GM19452 (cell line): ENCODE measurements at regions not wholly inside any gene's neighbourhood (a gene's known extent, or its start where the extent isn't known, plus 50 kb on each side); places are given as distances from the start of the nearest gene placed in this dataset.
"Not testable (repeated sequence)": the region's sequence is repeated elsewhere in the genome, so short reads cannot be mapped to it uniquely, and the experiment has no call there.

Source experiments
- ATAC-seq: cut with Tn5 transposase; IDR thresholded peaks from one replicate; pipeline ENCODE4 v1.9.1; 2021; ENCODE audit not compliant: unreplicated experiment

DNA sequence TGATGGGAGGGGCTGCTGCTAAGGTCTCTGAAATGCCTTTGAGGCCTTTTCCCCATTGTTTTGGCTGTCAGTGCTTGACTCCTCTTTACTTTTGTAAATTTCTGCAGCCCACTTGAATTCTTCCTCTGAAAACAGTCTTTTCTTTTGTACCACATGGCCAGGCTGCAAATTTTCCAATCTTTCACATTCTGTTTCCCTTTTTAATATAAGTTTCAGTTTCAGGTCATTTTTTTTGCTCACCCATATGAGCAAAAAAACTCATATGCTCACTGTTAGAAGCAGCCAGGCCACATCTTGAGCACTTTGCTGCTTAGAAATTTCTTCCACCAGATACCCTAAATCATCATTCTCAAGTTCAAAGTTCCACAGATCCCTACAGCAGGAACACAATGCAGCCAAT lies 234.6 kb upstream of the ADRA1B start:
- ATAC-seq: no peak

GRCh38 chr5:159682623-159683022 lies 233.7 kb upstream of the ADRA1B start:
- ATAC-seq: no peak

GRCh38 chr5:159687892-159688291 lies 228.4 kb upstream of the ADRA1B start:
- not testable (repeated sequence) for ATAC-seq

GRCh38 chr5:159695741-159696294 lies 220.5 kb upstream of the ADRA1B start:
- no peak for ATAC-seq

- ATAC-seq: no peak
Measured at GRCh38 chr5:159697530-159697929, 218.8 kb upstream of the ADRA1B start.

GRCh38 chr5:159698322-159698721 lies 218.0 kb upstream of the ADRA1B start:
- no peak for ATAC-seq

GRCh38 chr5:159700016-159700415 lies 216.3 kb upstream of the ADRA1B start:
- ATAC-seq: no peak

- no peak for ATAC-seq
Measured at GRCh38 chr5:159702301-159702700, 214.0 kb upstream of the ADRA1B start.

- ATAC-seq: no peak
Measured at GRCh38 chr5:159702826-159703225, 213.5 kb upstream of the ADRA1B start.

DNA sequence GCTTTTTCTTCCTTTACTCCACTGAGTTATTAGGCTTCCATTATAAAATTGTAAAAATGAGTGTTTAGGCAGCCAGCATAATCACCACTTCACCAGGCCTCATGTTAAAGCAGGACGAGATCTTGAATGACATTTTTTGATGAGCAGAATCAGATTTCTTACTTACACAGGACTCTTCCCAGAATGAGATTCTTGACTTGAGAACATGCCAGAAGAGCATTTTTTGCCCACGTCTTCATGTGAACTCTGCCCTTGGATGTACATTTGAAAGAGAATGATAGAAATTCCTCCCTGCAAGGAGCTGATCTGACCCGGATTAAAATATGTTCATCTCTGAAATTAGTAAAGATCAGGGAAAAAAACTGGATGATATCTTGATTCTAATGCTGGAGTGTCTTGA lies 212.1 kb upstream of the ADRA1B start:
- ATAC-seq: no peak

- ATAC-seq: no peak
Measured at GRCh38 chr5:159705948-159706347, 210.3 kb upstream of the ADRA1B start.

GRCh38 chr5:159708090-159708489 lies 208.2 kb upstream of the ADRA1B start:
- ATAC-seq: no peak

DNA sequence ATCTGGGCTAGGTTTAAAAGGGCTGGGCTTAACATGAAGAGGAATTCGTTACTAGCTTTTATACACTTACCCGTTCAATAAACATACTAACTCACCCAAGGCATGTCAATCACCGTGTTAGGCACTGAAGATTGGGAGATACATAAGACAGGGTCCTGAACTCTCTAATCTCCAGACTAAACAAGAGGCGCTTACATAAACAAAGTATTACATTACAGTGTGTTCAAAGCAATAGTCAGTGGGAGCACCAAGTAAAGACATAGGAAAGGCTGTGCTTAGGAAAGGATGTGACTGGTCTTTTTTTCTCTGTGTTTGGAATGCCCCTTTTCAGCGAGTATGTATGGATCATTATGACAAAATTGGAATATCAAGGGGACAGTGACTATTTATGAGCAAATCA lies 203.6 kb upstream of the ADRA1B start:
- no peak for ATAC-seq

DNA sequence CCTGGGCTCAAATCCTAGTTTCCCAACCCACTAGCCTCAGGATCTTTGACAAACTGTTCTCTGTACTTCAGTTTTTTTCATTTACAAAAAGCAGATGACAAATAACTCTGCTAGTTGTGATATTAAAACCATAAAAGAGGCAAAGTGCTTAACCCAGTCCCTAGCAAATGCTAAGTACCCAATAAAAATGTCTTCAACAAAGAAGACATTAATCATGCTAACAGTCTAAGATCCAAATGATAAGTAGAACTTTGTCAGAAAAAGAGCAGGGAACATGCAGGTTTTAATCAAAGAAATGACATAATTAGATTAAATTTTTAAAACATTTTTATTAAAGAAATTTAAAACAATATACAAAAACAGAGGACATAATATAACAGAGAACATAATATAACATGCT lies 203.0 kb upstream of the ADRA1B start:
- no peak for ATAC-seq

GRCh38 chr5:159713773-159714172 lies 202.5 kb upstream of the ADRA1B start:
- ATAC-seq: no peak

DNA sequence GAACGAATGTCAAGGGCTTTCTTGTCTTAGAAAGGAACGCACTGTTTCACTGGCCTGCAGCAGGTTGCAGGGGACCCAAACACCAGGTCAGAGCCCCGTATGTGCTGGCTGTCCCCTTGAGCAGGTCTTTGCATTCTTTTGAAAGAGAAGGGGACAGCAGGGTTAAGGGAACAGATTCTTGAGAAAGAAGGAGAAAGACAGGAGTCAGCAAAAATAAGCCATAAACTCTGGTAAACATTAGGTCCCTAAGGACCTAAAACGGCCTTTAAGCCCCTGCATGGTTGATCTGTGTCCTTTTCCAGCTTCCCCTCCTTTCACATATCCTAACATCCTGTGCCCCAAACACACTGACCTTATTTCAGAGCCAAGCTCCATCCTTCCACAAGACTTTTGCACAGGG lies 190.8 kb upstream of the ADRA1B start:
- no peak for ATAC-seq

DNA sequence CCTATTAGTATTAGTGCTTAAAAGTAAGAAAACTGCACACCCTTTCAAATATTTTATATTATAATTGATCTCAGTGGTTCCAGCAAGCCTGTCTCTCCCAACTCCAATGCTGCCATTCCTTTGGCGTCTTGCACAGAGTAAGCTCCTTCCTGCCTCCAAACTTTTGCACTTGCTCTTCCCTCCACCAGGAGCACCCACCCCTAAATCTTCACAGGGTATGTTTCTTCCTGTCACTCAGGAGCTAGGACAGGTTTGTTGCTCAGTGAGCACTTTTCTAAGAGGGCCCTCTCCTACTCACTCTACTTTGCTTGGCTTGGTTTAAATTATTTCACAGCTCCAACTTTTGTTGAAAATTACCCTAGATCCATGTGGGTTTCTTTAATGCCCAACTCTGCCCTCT lies 189.1 kb upstream of the ADRA1B start:
- no peak for ATAC-seq

- ATAC-seq: no peak
Measured at GRCh38 chr5:159730285-159730684, 186.0 kb upstream of the ADRA1B start.

GRCh38 chr5:159732220-159732619 lies 184.1 kb upstream of the ADRA1B start:
- no peak for ATAC-seq

- ATAC-seq: no peak
Measured at GRCh38 chr5:159734366-159734765, 181.9 kb upstream of the ADRA1B start.

- ATAC-seq: no peak
Measured at GRCh38 chr5:159735036-159735435, 181.2 kb upstream of the ADRA1B start.

DNA sequence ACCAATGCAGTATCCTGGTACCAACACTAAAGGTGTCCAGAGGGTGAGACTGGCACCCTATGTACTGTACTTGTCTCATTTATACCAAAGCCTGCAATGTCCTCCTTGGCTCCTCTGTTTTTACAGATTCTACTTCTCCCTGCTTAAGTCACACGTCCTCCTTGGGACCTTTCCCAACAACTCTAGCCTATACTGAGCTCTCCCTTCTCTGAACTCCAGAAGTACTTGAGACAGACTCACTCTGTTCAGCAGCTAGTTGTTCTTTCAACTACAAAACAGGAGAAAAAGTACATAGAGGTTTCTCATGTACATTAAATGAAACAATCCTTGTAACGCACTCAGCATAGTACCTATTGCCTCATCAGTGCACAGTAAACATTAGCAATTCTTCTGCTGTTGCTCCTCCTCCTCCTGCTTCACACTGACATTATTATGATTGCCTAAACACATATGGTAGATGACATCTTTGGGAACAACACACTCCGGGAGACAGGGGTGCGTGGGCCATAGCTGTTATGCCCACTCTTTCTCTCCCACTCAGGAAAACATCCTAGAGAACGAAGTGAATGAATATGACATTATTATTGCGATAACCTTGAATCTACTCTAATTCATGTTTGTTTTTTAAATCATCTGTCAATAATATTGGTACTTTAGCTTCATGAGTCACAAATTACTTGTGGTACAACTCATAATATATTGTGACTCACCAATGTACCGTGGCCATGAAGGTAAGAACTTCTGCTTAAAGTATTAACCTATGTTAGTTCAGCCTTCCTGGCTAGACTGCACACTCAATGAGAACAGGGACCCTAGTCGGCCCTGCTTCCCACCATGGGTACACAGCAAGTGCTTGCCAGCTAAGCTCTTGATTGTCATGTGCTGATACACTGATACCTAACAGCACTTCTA lies 180.3 kb upstream of the ADRA1B start:
- no peak for ATAC-seq

DNA sequence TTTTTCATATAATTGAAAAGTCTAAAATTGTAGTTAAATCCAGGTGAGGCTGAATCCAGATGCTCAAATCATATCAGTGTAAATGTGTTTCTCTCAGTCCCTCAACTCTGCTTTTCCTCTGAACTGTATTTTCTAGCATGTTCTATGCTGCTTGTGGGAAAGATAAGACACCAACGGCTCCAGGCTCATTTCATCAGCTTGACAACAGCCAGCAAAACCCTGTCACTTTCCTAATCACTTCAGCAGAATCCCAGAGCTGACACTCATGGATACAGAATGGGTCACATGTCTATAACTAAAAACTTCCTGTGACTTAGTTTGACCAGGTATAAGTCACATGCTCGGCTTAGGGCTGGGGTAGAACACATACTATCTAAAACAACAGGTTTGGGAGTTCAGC lies 179.4 kb upstream of the ADRA1B start:
- no peak for ATAC-seq
